Neural progenitor cell (in vitro differentiated cells): ENCODE measurements at regions not wholly inside any gene's neighbourhood (a gene's known extent, or its start where the extent isn't known, plus 50 kb on each side); places are given as distances from the start of the nearest gene placed in this dataset.

ENCODE experiments used
- DNase-seq: peaks from one replicate; pipeline ENCODE4 v3.0.0-alpha.2; 2016; ENCODE audit warnings: low spot score
- H2AFZ ChIP-seq: fragments of 200-600 bp; sonication (generic); replicated peaks from 2 replicates; pipeline ENCODE4 v1.6.1; 2016; ENCODE audit warnings: antibody characterized with exemption
- H3F3A ChIP-seq: fragments of 200-600 bp; sonication (generic); 2 replicates; pipeline ENCODE4 v1.6.1; 2016; ENCODE audit warnings: antibody characterized with exemption, low read depth
- H3K27ac ChIP-seq: fragments of 200-600 bp; sonication (generic); 2 replicates; pipeline ENCODE4 v1.5.1; 2016; ENCODE audit warnings: mild to moderate bottlenecking
- H3K27me3 ChIP-seq: fragments of 200-600 bp; sonication (generic); 2 replicates; pipeline ENCODE4 v1.6.1; 2016; ENCODE audit warnings: mild to moderate bottlenecking, moderate library complexity
- H3K36me3 ChIP-seq: fragments of 200-600 bp; sonication (generic); 2 replicates; pipeline ENCODE4 v1.5.1; 2016
- H3K4me1 ChIP-seq: fragments of 200-600 bp; sonication (generic); 2 replicates; pipeline ENCODE4 v1.6.1; 2016; ENCODE audit warnings: mixed run types
- H3K4me2 ChIP-seq: fragments of 200-600 bp; sonication (generic); 2 replicates; pipeline ENCODE4 v1.6.1; 2016
- H3K4me3 ChIP-seq: fragments of 200-600 bp; sonication (generic); 2 replicates; pipeline ENCODE4 v1.5.1; 2016
- H3K79me2 ChIP-seq: fragments of 200-600 bp; sonication (generic); 2 replicates; pipeline ENCODE4 v1.6.1; 2016; ENCODE audit warnings: low read depth
- H3K9ac ChIP-seq: fragments of 200-600 bp; sonication (generic); 2 replicates; pipeline ENCODE4 v1.6.1; 2016
- H3K9me3 ChIP-seq: fragments of 200-600 bp; sonication (generic); 2 replicates; pipeline ENCODE4 v1.5.1; 2016; ENCODE audit warnings: low read depth
- H4K20me1 ChIP-seq: fragments of 200-600 bp; sonication (generic); 2 replicates; pipeline ENCODE4 v1.6.1; 2016; ENCODE audit warnings: low read depth
- H3K27ac Mint-ChIP-seq: 3 replicates; pipeline ENCODE4 v1.8.0; 2021; ENCODE audit warnings: mixed read lengths
- H3K27me3 Mint-ChIP-seq: 2 replicates; pipeline ENCODE4 v1.8.0; 2022; ENCODE audit warnings: low read depth, mild to moderate bottlenecking, inconsistent platforms, moderate library complexity, mixed read lengths; ENCODE audit not compliant: insufficient read depth
- H3K36me3 Mint-ChIP-seq: 3 replicates; pipeline ENCODE4 v1.8.0; 2021; ENCODE audit warnings: mixed read lengths
- H3K4me1 Mint-ChIP-seq: 3 replicates; pipeline ENCODE4 v1.8.0; 2021; ENCODE audit warnings: mixed read lengths
- H3K4me3 Mint-ChIP-seq: 3 replicates; pipeline ENCODE4 v1.8.0; 2021; ENCODE audit warnings: mild to moderate bottlenecking, moderate library complexity, mixed read lengths
- H3K9me3 Mint-ChIP-seq: 3 replicates; pipeline ENCODE4 v1.8.0; 2020; ENCODE audit warnings: mixed read lengths
- EZH2 ChIP-seq: fragments of 200-600 bp; sonication (generic); IDR thresholded peaks from 2 replicates; pipeline ENCODE4 v1.6.1; 2017; ENCODE audit warnings: antibody characterized with exemption, mild to moderate bottlenecking, moderate library complexity
- EZH2phosphoT487 ChIP-seq: fragments of 200-600 bp; sonication (generic); IDR thresholded peaks from 2 replicates; pipeline ENCODE4 v1.6.1; 2017; ENCODE audit warnings: antibody characterized with exemption
- TF ChIP-seq, protein P1 (sequence below): fragments of 200-600 bp; sonication (generic); IDR thresholded peaks from 2 replicates; pipeline ENCODE4 v1.5.1; 2017; ENCODE audit warnings: antibody characterized with exemption, mild to moderate bottlenecking

DNA sequence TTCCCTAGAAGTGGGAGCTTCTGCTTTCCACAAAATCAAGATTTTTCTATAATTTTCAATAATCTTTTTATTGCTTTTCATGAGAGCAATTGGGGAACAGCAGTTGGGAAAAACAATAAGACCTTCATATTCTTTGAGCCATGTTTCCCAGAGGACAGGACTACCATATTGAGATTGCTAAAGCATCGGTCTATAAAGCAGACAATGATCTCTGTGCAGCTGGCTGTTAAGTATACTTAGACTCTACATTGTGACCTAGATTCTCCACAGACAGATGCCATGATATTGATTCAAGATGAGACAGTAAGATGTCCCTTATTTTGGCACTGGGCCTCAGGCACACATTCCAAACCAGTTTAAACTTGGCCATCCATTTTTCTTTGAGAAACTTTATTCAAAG is 1178.7 kb downstream of the SUCLG1 start:
- H3K4me3 ChIP-seq, result no peak overlapping the region
- H3K9ac ChIP-seq, result no peak overlapping the region
- peaks cover 5% of the 10 kb centered on the region for H3K36me3 ChIP-seq
- TF ChIP-seq EZH2, result no peak
- no peak for TF ChIP-seq EZH2phosphoT487
- TF ChIP-seq, protein P1, sequence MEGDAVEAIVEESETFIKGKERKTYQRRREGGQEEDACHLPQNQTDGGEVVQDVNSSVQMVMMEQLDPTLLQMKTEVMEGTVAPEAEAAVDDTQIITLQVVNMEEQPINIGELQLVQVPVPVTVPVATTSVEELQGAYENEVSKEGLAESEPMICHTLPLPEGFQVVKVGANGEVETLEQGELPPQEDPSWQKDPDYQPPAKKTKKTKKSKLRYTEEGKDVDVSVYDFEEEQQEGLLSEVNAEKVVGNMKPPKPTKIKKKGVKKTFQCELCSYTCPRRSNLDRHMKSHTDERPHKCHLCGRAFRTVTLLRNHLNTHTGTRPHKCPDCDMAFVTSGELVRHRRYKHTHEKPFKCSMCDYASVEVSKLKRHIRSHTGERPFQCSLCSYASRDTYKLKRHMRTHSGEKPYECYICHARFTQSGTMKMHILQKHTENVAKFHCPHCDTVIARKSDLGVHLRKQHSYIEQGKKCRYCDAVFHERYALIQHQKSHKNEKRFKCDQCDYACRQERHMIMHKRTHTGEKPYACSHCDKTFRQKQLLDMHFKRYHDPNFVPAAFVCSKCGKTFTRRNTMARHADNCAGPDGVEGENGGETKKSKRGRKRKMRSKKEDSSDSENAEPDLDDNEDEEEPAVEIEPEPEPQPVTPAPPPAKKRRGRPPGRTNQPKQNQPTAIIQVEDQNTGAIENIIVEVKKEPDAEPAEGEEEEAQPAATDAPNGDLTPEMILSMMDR, result no peak
- Mint-ChIP-seq H3K36me3 (no peaks in the 10 kb centered on the region), H3K27ac (no peak overlapping the region), H3K4me1 (no peaks in the 10 kb centered on the region), H3K27me3 (peaks cover 2% of the 10 kb centered on the region), H3K9me3 (no peaks in the 10 kb centered on the region), H3K4me3 (no peak overlapping the region)
- H4K20me1 ChIP-seq, result no peaks in the 10 kb centered on the region
- H2AFZ ChIP-seq, result no peak overlapping the region
- no peaks in the 10 kb centered on the region for H3K27me3 ChIP-seq
- H3K79me2 ChIP-seq, result no peaks in the 10 kb centered on the region
- DNase-seq, result no peak
- no peaks in the 10 kb centered on the region for H3K9me3 ChIP-seq
- H3K4me1 ChIP-seq, result no peaks in the 10 kb centered on the region
- no peak overlapping the region for H3K27ac ChIP-seq
- no peak overlapping the region for H3K4me2 ChIP-seq
- H3F3A ChIP-seq, result peaks cover 8% of the 10 kb centered on the region

DNA sequence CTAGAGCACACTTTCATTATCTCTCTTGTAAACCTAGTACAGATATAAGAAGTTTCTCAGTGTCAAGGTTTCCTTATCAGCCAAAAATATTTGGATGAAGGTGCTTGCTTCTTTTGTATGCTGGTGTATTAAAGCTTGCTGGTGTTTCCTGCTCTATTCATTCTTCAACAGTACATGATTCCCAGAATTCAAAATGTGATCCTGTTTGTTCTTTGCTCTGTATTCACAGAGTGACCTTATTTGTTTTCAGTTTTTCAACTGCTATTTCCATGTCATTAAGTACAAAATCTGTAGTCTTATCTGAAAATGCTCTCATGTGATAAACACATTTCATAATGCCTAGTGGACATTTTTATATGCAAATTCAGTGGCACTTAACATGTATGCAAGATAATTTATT is 1185.8 kb downstream of the SUCLG1 start:
- H3K27ac Mint-ChIP-seq, result no peak overlapping the region
- H2AFZ ChIP-seq, result no peak overlapping the region

DNA sequence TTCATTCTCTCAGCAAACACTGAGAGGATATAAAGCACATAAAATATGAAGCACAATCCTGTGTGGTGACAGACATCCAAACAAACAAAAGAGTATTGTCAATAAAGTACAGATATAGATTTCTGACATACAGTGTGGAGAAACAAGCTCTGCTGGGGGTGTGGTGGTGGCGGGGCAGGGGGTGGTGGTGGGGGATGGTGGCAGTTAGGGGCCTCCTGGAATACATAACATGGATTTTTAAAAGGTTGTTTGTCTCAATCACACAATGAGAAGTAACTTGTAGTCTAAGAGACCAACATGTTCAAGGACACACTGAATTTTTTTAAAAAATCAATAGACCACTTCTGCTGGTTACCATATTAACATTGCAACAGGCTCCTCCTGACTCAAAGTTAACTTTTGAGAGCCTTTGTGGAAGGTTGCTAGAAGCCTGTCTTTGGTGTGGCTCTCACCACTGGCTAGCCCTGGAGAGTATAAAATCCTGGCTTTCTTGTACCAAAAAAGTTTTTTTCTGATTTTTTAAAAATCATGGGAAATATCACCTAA is 1197.4 kb downstream of the SUCLG1 start:
- Mint-ChIP-seq H3K9me3 (no peaks in the 10 kb centered on the region), H3K36me3 (no peaks in the 10 kb centered on the region), H3K27ac (no peak overlapping the region), H3K4me3 (no peak overlapping the region), H3K27me3 (no peaks in the 10 kb centered on the region), H3K4me1 (no peaks in the 10 kb centered on the region)
- TF ChIP-seq EZH2, result no peak
- no peak for TF ChIP-seq EZH2phosphoT487
- TF ChIP-seq, protein P1, result no peak
- Histone ChIP-seq H3K27ac (no peak overlapping the region), H3K4me1 (no peaks in the 10 kb centered on the region), H3K9me3 (no peaks in the 10 kb centered on the region), H3K4me2 (no peak overlapping the region), H3K36me3 (no peaks in the 10 kb centered on the region), H2AFZ (no peak overlapping the region), H3K27me3 (no peaks in the 10 kb centered on the region), H3F3A (no peaks in the 10 kb centered on the region), H3K9ac (no peak overlapping the region), H3K4me3 (no peak overlapping the region), H4K20me1 (no peaks in the 10 kb centered on the region), H3K79me2 (no peaks in the 10 kb centered on the region)
- no peak for DNase-seq

More for the DNA sequence above, 1185.8 kb downstream of the SUCLG1 start:
- no peak for DNase-seq
- Mint-ChIP-seq H3K36me3 (no peaks in the 10 kb centered on the region), H3K4me1 (no peaks in the 10 kb centered on the region), H3K9me3 (no peaks in the 10 kb centered on the region), H3K4me3 (no peak overlapping the region), H3K27me3 (no peaks in the 10 kb centered on the region)
- no peak overlapping the region for H3K4me2 ChIP-seq
- no peaks in the 10 kb centered on the region for H3K36me3 ChIP-seq
- no peaks in the 10 kb centered on the region for H4K20me1 ChIP-seq
- no peak overlapping the region for H3K4me3 ChIP-seq
- no peak overlapping the region for H3K27ac ChIP-seq
- H3K79me2 ChIP-seq, result no peaks in the 10 kb centered on the region
- no peaks in the 10 kb centered on the region for H3F3A ChIP-seq
- TF ChIP-seq EZH2phosphoT487 (no peak), EZH2 (no peak)
- TF ChIP-seq, protein P1, result no peak
- no peak overlapping the region for H3K9ac ChIP-seq
- no peaks in the 10 kb centered on the region for H3K27me3 ChIP-seq
- no peaks in the 10 kb centered on the region for H3K9me3 ChIP-seq
- no peaks in the 10 kb centered on the region for H3K4me1 ChIP-seq
